PC-9 (cell line): ENCODE measurements at regions not wholly inside any gene's neighbourhood (a gene's known extent, or its start where the extent isn't known, plus 50 kb on each side); places are given as distances from the start of the nearest gene placed in this dataset.

Source experiments
- BruUV-seq: library from RNA; stranded (reverse); fragments of 400-500 nt; replicated peaks from 2 replicates; lab custom pipeline; 2021; lab: Mats Ljungman, UMichigan
- CTCF ChIA-PET: fragments of 300-600 bp; sonication (Branson Sonifier 250); formaldehyde crosslinking; loops from one replicate; lab custom pipeline; 2022; ENCODE audit warnings: antibody characterized with exemption; lab: Charles Lee
- POLR2A ChIA-PET: fragments of 300-600 bp; sonication (Branson Sonifier 250); formaldehyde crosslinking; loops from one replicate; lab custom pipeline; 2022; ENCODE audit warnings: antibody characterized with exemption; ENCODE audit not compliant: unreplicated experiment; lab: Charles Lee
- DNase-seq, 2 experiments: peaks; one replicate each; pipeline versions ENCODE4 v3.0.0 to v3.0.0-alpha.2; 2015 to 2022; ENCODE audit warnings: mixed read lengths in 1 of 2
- H2AFZ ChIP-seq: fragments of 200-600 bp; sonication (generic); 2 replicates; pipeline ENCODE4 v1.8.1; 2017; ENCODE audit warnings: antibody characterized with exemption
- H3F3A ChIP-seq: fragments of 200-600 bp; sonication (generic); 2 replicates; pipeline ENCODE4 v1.8.1; 2017; ENCODE audit warnings: antibody characterized with exemption, mild to moderate bottlenecking, low read depth; ENCODE audit not compliant: insufficient read depth
- H3K27ac ChIP-seq: fragments of 200-600 bp; sonication (generic); 2 replicates; pipeline ENCODE4 v1.6.1; 2016; ENCODE audit warnings: mixed run types
- H3K27me3 ChIP-seq: fragments of 200-600 bp; sonication (generic); 2 replicates; pipeline ENCODE4 v1.6.1; 2016; ENCODE audit warnings: low read depth, mixed run types; ENCODE audit not compliant: insufficient read depth
- H3K36me3 ChIP-seq: fragments of 200-600 bp; sonication (generic); 2 replicates; pipeline ENCODE4 v1.6.1; 2016; ENCODE audit warnings: low read depth, mixed run types
- H3K4me1 ChIP-seq: fragments of 200-600 bp; sonication (generic); replicated peaks from 2 replicates; pipeline ENCODE4 v1.6.1; 2016; ENCODE audit warnings: mixed run types; ENCODE audit not compliant: insufficient read depth
- H3K4me2 ChIP-seq: fragments of 200-600 bp; sonication (generic); 2 replicates; pipeline ENCODE4 v1.6.1; 2017; ENCODE audit warnings: mixed run types
- H3K4me3 ChIP-seq: fragments of 200-600 bp; sonication (generic); 2 replicates; pipeline ENCODE4 v1.6.1; 2016; ENCODE audit warnings: mixed run types
- H3K79me2 ChIP-seq: fragments of 200-600 bp; sonication (generic); 2 replicates; pipeline ENCODE4 v1.6.1; 2017; ENCODE audit warnings: low read depth, mixed run types
- H3K9me2 ChIP-seq: fragments of 200-600 bp; sonication (generic); 2 replicates; pipeline ENCODE4 v1.8.1; 2017; ENCODE audit warnings: mild to moderate bottlenecking; ENCODE audit not compliant: insufficient read depth
- H3K9me3 ChIP-seq: fragments of 200-600 bp; sonication (generic); 2 replicates; pipeline ENCODE4 v1.8.1; 2016; ENCODE audit warnings: low read depth; ENCODE audit not compliant: insufficient read depth
- H4K20me1 ChIP-seq: fragments of 200-600 bp; sonication (generic); 2 replicates; pipeline ENCODE4 v1.8.1; 2017; ENCODE audit not compliant: insufficient read depth
- EZH2 ChIP-seq: fragments of 200-600 bp; sonication (generic); IDR thresholded peaks from 2 replicates; pipeline ENCODE4 v1.8.0; 2017; ENCODE audit warnings: antibody characterized with exemption, low read depth
- intact Hi-C: fragments of 100-400 bp; cut with micrococcal nuclease; formaldehyde crosslinking; loops from one replicate; pipeline ENCODE4 v1.10.0; 2022; ENCODE audit not compliant: unreplicated experiment
- TF ChIP-seq, protein P1 (sequence below): fragments of 200-600 bp; sonication (generic); conservative IDR thresholded peaks from 2 replicates; pipeline ENCODE4 v1.6.1; 2017; ENCODE audit warnings: mixed run types, antibody characterized with exemption, mild to moderate bottlenecking, moderate library complexity

DNA sequence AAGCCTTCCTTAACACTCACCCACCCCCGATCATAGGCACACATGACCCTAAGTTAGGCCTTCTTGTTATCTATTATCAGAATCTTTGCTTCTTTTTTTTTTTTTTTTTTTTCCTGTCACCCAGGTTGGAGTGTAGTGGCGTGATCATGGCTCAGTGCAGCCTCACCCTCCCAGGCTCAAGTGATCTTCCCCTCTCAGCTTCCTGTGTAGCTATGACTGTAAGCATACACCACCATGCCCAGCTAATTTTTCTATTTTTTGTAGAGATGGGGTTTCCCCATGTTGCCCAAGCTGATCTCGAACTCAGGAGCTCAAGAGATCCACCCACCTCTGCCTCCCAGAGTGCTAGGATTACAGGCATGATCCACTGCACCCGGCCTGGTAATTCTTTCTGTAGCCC, 328.7 kb downstream of the NR4A2 start:
- H3K79me2 ChIP-seq: no peaks in the 10 kb centered on the region
- TF ChIP-seq EZH2: no peak
- TF ChIP-seq, protein P1, sequence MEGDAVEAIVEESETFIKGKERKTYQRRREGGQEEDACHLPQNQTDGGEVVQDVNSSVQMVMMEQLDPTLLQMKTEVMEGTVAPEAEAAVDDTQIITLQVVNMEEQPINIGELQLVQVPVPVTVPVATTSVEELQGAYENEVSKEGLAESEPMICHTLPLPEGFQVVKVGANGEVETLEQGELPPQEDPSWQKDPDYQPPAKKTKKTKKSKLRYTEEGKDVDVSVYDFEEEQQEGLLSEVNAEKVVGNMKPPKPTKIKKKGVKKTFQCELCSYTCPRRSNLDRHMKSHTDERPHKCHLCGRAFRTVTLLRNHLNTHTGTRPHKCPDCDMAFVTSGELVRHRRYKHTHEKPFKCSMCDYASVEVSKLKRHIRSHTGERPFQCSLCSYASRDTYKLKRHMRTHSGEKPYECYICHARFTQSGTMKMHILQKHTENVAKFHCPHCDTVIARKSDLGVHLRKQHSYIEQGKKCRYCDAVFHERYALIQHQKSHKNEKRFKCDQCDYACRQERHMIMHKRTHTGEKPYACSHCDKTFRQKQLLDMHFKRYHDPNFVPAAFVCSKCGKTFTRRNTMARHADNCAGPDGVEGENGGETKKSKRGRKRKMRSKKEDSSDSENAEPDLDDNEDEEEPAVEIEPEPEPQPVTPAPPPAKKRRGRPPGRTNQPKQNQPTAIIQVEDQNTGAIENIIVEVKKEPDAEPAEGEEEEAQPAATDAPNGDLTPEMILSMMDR: no peak
- no peaks in the 10 kb centered on the region for H3K36me3 ChIP-seq
- H3K27ac ChIP-seq: no peak overlapping the region
- H3K4me1 ChIP-seq: no peaks in the 10 kb centered on the region
- H4K20me1 ChIP-seq: no peaks in the 10 kb centered on the region
- H3F3A ChIP-seq: no peaks in the 10 kb centered on the region
- BruUV-seq: no TSS peak
- DNase-seq: no peak
- no peaks in the 10 kb centered on the region for H3K9me2 ChIP-seq
- no peak overlapping the region for H3K4me2 ChIP-seq
- CTCF ChIA-PET: no interaction called here
- H3K4me3 ChIP-seq: no peak overlapping the region
- no peak overlapping the region for H2AFZ ChIP-seq
- H3K27me3 ChIP-seq: no peaks in the 10 kb centered on the region
- POLR2A ChIA-PET: no interaction called here
- intact Hi-C loops: no loop called here
- no peaks in the 10 kb centered on the region for H3K9me3 ChIP-seq

DNA sequence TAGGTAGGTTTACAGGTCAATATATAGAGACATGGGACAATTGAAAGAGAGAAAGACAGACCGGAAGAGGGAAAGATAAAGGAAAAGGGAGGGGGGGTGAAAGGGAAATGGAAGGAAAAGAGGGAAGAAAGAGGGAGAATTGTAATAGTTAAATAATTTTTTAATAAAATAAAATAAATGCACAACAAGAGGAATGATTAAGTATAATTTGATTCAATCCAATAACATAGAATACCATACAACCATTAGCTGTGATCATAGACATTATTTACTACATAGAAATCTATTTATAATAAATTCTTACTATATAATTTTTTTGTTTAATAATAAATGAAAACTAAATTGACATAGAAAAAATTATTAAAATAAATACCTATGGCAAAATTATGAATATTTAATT, 330.7 kb downstream of the NR4A2 start:
- H3K4me2 ChIP-seq: no peak overlapping the region
- no peaks in the 10 kb centered on the region for H4K20me1 ChIP-seq
- intact Hi-C loops: no loop called here
- H3K27ac ChIP-seq: no peak overlapping the region
- H3K36me3 ChIP-seq: no peaks in the 10 kb centered on the region
- H3K4me3 ChIP-seq: no peak overlapping the region
- TF ChIP-seq EZH2: no peak
- TF ChIP-seq, protein P1: no peak
- POLR2A ChIA-PET: no interaction called here
- H3K4me1 ChIP-seq: no peaks in the 10 kb centered on the region
- no peaks in the 10 kb centered on the region for H3K79me2 ChIP-seq
- BruUV-seq: no TSS peak
- no peak for DNase-seq
- H3K27me3 ChIP-seq: no peaks in the 10 kb centered on the region
- no peak overlapping the region for H2AFZ ChIP-seq
- H3F3A ChIP-seq: no peaks in the 10 kb centered on the region
- CTCF ChIA-PET: no interaction called here
- no peaks in the 10 kb centered on the region for H3K9me2 ChIP-seq
- no peaks in the 10 kb centered on the region for H3K9me3 ChIP-seq

DNA sequence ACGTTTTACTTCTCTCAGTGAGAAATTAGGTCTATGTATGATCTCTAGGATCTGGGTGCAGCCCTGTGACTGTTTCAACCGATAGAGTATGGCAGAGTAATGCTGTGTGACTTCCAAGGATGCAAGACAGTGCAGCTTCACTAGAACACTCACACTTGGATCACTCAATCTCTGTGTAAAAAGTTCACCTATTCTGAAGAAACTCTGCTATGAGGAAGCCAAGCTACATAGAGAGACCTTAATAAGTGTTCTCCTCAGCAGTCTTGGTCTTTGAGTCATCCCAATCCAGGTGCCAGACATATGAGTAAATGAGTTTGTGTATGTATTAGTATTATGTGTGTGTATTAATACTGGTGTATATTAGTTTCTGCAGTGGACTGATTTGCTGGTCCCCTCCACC, 335.0 kb downstream of the NR4A2 start:
- CTCF ChIA-PET: no interaction called here
- Histone ChIP-seq H3F3A (no peaks in the 10 kb centered on the region), H3K9me3 (no peaks in the 10 kb centered on the region), H3K9me2 (no peaks in the 10 kb centered on the region), H3K4me1 (no peaks in the 10 kb centered on the region), H3K4me3 (no peak overlapping the region), H3K4me2 (no peak overlapping the region), H3K27me3 (no peaks in the 10 kb centered on the region), H3K27ac (no peak overlapping the region), H3K36me3 (no peaks in the 10 kb centered on the region), H3K79me2 (no peaks in the 10 kb centered on the region), H2AFZ (no peak overlapping the region), H4K20me1 (no peaks in the 10 kb centered on the region)
- DNase-seq: no peak
- TF ChIP-seq, protein P1: no peak
- TF ChIP-seq EZH2: no peak
- no TSS peak for BruUV-seq
- intact Hi-C loops: loop anchor here (5.0 kb wide), 1 partner anchor 335 kb away; the partner anchor contains the start of gene NR4A2
- POLR2A ChIA-PET: no interaction called here
